Trophoblast cell (in vitro differentiated cells and primary cell): ENCODE measurements at regions not wholly inside any gene's neighbourhood (a gene's known extent, or its start where the extent isn't known, plus 50 kb on each side); places are given as distances from the start of the nearest gene placed in this dataset.

Experiments used
- DNase-seq, 2 donors: peaks; one replicate each; pipeline ENCODE4 v3.0.0-alpha.2; 2016
- H2AFZ ChIP-seq: 2 replicates; pipeline ENCODE4 v1.6.1; 2013; ENCODE audit warnings: low read length, moderate library complexity, mild to moderate bottlenecking; ENCODE audit not compliant: insufficient read depth, poor library complexity
- H2AK5ac ChIP-seq: 2 replicates; pipeline ENCODE4 v1.6.1; 2013; ENCODE audit warnings: mild to moderate bottlenecking, low read length
- H2BK120ac ChIP-seq: 2 replicates; pipeline ENCODE4 v1.6.1; 2013; ENCODE audit warnings: low read length, mild to moderate bottlenecking, moderate library complexity; ENCODE audit not compliant: insufficient read depth, poor library complexity
- H2BK12ac ChIP-seq: 2 replicates; pipeline ENCODE4 v1.6.1; 2013; ENCODE audit warnings: mild to moderate bottlenecking, low read length, moderate library complexity
- H2BK5ac ChIP-seq: 2 replicates; pipeline ENCODE4 v1.6.1; 2013; ENCODE audit warnings: low read length, low read depth, moderate library complexity, mild to moderate bottlenecking; ENCODE audit not compliant: poor library complexity
- H3K14ac ChIP-seq: 2 replicates; pipeline ENCODE4 v1.6.1; 2013; ENCODE audit warnings: mild to moderate bottlenecking, low read length
- H3K18ac ChIP-seq: 2 replicates; pipeline ENCODE4 v1.6.1; 2013; ENCODE audit warnings: mild to moderate bottlenecking, low read length
- H3K23ac ChIP-seq: 2 replicates; pipeline ENCODE4 v1.6.1; 2013; ENCODE audit warnings: low read length
- H3K27ac ChIP-seq: 2 replicates; pipeline ENCODE4 v1.5.1; 2013; ENCODE audit warnings: low read depth, mild to moderate bottlenecking, inconsistent platforms, low read length, moderate library complexity
- H3K27me3 ChIP-seq: 2 replicates; pipeline ENCODE4 v1.6.1; 2013; ENCODE audit warnings: inconsistent platforms, mild to moderate bottlenecking, low read length, moderate library complexity; ENCODE audit not compliant: insufficient read depth
- H3K36me3 ChIP-seq, 2 experiments: 1 replicate in 1 of 2; 2 replicates in 1 of 2; pipeline ENCODE4 v1.6.1; 2013; ENCODE audit warnings: low read length in 2 of 2, mild to moderate bottlenecking in 2 of 2, moderate library complexity in 1 of 2; ENCODE audit not compliant: insufficient read depth in 2 of 2, control insufficient read depth in 1 of 2
- H3K4ac ChIP-seq: 2 replicates; pipeline ENCODE4 v1.6.1; 2013; ENCODE audit warnings: low read depth, mild to moderate bottlenecking, low read length, moderate library complexity
- H3K4me1 ChIP-seq, 2 experiments: 1 replicate in 1 of 2; 2 replicates in 1 of 2; pipeline ENCODE4 v1.6.1; 2013; ENCODE audit warnings: low read length in 2 of 2, mild to moderate bottlenecking in 2 of 2, moderate library complexity in 1 of 2; ENCODE audit not compliant: insufficient read depth in 2 of 2, control insufficient read depth in 1 of 2
- H3K4me2 ChIP-seq: 2 replicates; pipeline ENCODE4 v1.6.1; 2013; ENCODE audit warnings: inconsistent platforms, mild to moderate bottlenecking, low read length, moderate library complexity
- H3K4me3 ChIP-seq: 2 replicates; pipeline ENCODE4 v1.5.1; 2013; ENCODE audit warnings: mild to moderate bottlenecking, low read depth, low read length, inconsistent platforms
- H3K79me1 ChIP-seq: one replicate; pipeline ENCODE4 v1.6.1; 2013; ENCODE audit warnings: low read length
- H3K79me2 ChIP-seq: 2 replicates; pipeline ENCODE4 v1.6.1; 2013; ENCODE audit warnings: low read length, mild to moderate bottlenecking; ENCODE audit not compliant: control insufficient read depth, insufficient read depth, poor library complexity
- H3K9ac ChIP-seq: 2 replicates; pipeline ENCODE4 v1.6.1; 2013; ENCODE audit warnings: mild to moderate bottlenecking, low read length
- H3K9me3 ChIP-seq: 2 replicates; pipeline ENCODE4 v1.6.1; 2013; ENCODE audit warnings: low read depth, mild to moderate bottlenecking, control low read depth, inconsistent platforms, low read length; ENCODE audit not compliant: insufficient read depth
- H4K12ac ChIP-seq: 2 replicates; pipeline ENCODE4 v1.6.1; 2013; ENCODE audit warnings: low read depth, mild to moderate bottlenecking, low read length, moderate library complexity
- H4K8ac ChIP-seq: 2 replicates; pipeline ENCODE4 v1.6.1; 2013; ENCODE audit warnings: low read depth, mild to moderate bottlenecking, low read length, moderate library complexity
- H4K91ac ChIP-seq: one replicate; pipeline ENCODE4 v1.6.1; 2013; ENCODE audit warnings: low read depth, mild to moderate bottlenecking, low read length, moderate library complexity
- WGBS: extraction: QIAGEN DNeasy Blood & Tissue Kit; methylation state at CpG from one replicate; pipeline ENCODE4 v1.1.7; 2013; ENCODE audit warnings: missing lambda C conversion rate; ENCODE audit not compliant: insufficient read length, insufficient coverage; ENCODE audit errors: extremely low coverage; 5-methylcytosine and 5-hydroxymethylcytosine counted together

GRCh38 chr5:107118184-107119019, 552.3 kb downstream of the EFNA5 start:
- H4K12ac ChIP-seq: no peak overlapping the region

GRCh38 chr5:107112216-107112615, 558.5 kb downstream of the EFNA5 start:
- no peak overlapping the region for H3K4me3 ChIP-seq
- H3K14ac ChIP-seq: no peak overlapping the region
- no peaks in the 10 kb centered on the region for H3K27me3 ChIP-seq
- H2BK120ac ChIP-seq: no peak overlapping the region
- no peak overlapping the region for H4K91ac ChIP-seq
- no peaks in the 10 kb centered on the region for H3K4me1 ChIP-seq
- no peak overlapping the region for H3K23ac ChIP-seq
- H3K4me2 ChIP-seq: no peak overlapping the region
- no peak overlapping the region for H4K8ac ChIP-seq
- H3K9me3 ChIP-seq: no peaks in the 10 kb centered on the region
- H3K9ac ChIP-seq: no peak overlapping the region
- no peak overlapping the region for H2AFZ ChIP-seq
- no peak overlapping the region for H3K27ac ChIP-seq
- H4K12ac ChIP-seq: no peak overlapping the region
- H2BK12ac ChIP-seq: no peak overlapping the region
- no peak for DNase-seq
- H2AK5ac ChIP-seq: no peak overlapping the region
- H3K18ac ChIP-seq: no peak overlapping the region
- H3K79me2 ChIP-seq: no peaks in the 10 kb centered on the region
- H3K36me3 ChIP-seq: no peaks in the 10 kb centered on the region
- no peak overlapping the region for H3K4ac ChIP-seq
- no peaks in the 10 kb centered on the region for H3K79me1 ChIP-seq
- H2BK5ac ChIP-seq: no peak overlapping the region
- no CpG with 5 or more reads among the region's 5 CpGs for WGBS

More at GRCh38 chr5:107118184-107119019, 552.3 kb downstream of the EFNA5 start:
- H3K23ac ChIP-seq: no peak overlapping the region
- H3K79me1 ChIP-seq: peaks cover 12% of the 10 kb centered on the region
- H2BK12ac ChIP-seq: peak overlapping the region; percentile 97
- H3K9ac ChIP-seq: no peak overlapping the region
- no peak overlapping the region for H3K4me3 ChIP-seq
- H3K79me2 ChIP-seq: peaks cover 2% of the 10 kb centered on the region
- DNase-seq: no peak
- H3K14ac ChIP-seq: peak overlapping the region; percentile 35
- H3K18ac ChIP-seq: no peak overlapping the region
- no peaks in the 10 kb centered on the region for H3K27me3 ChIP-seq
- H2AK5ac ChIP-seq: no peak overlapping the region
- H3K4me2 ChIP-seq: no peak overlapping the region
- no CpG with 5 or more reads among the region's 6 CpGs for WGBS
- H2BK120ac ChIP-seq: peak overlapping the region; percentile 68
- H3K9me3 ChIP-seq: no peaks in the 10 kb centered on the region
- H3K4ac ChIP-seq: no peak overlapping the region
- peak overlapping the region; percentile 69 for H4K91ac ChIP-seq
- peak overlapping the region; percentile 31 for H3K27ac ChIP-seq
- peak overlapping the region; percentile 57 for H2BK5ac ChIP-seq
- no peak overlapping the region for H4K8ac ChIP-seq
- peaks cover 0 to 6% of the 10 kb centered on the region in 2 experiments for H3K4me1 ChIP-seq
- no peak overlapping the region for H2AFZ ChIP-seq
- no peaks in the 10 kb centered on the region for H3K36me3 ChIP-seq

GRCh38 chr5:107104040-107104995, 566.4 kb downstream of the EFNA5 start:
- peak overlapping the region; percentile 30 for H4K91ac ChIP-seq
- H4K8ac ChIP-seq: no peak overlapping the region
- H2BK120ac ChIP-seq: no peak overlapping the region
- no peak overlapping the region for H3K4me2 ChIP-seq
- no peak overlapping the region for H3K9ac ChIP-seq
- no peak overlapping the region for H4K12ac ChIP-seq
- no peak overlapping the region for H3K14ac ChIP-seq
- H2BK5ac ChIP-seq: peak overlapping the region; percentile 21
- no peak overlapping the region for H3K27ac ChIP-seq
- H3K4me3 ChIP-seq: no peak overlapping the region
- no CpG with 5 or more reads among the region's 8 CpGs for WGBS
- no peak overlapping the region for H3K18ac ChIP-seq
- no peaks in the 10 kb centered on the region for H3K36me3 ChIP-seq
- H3K23ac ChIP-seq: no peak overlapping the region
- DNase-seq: peak in 1 of 2 donors; percentile 43
- no peaks in the 10 kb centered on the region for H3K4me1 ChIP-seq
- no peaks in the 10 kb centered on the region for H3K79me1 ChIP-seq
- no peaks in the 10 kb centered on the region for H3K79me2 ChIP-seq
- H2AK5ac ChIP-seq: no peak overlapping the region
- H3K9me3 ChIP-seq: peaks cover 3% of the 10 kb centered on the region
- H3K27me3 ChIP-seq: no peaks in the 10 kb centered on the region
- H2AFZ ChIP-seq: peak overlapping the region; percentile 1
- peak overlapping the region; percentile 15 for H2BK12ac ChIP-seq
- no peak overlapping the region for H3K4ac ChIP-seq

GRCh38 chr5:107103522-107103921, 567.2 kb downstream of the EFNA5 start:
- peaks cover 3% of the 10 kb centered on the region for H3K9me3 ChIP-seq
- H3K36me3 ChIP-seq: no peaks in the 10 kb centered on the region
- H3K18ac ChIP-seq: no peak overlapping the region
- no peaks in the 10 kb centered on the region for H3K4me1 ChIP-seq
- no peak overlapping the region for H4K8ac ChIP-seq
- no peak overlapping the region for H3K4ac ChIP-seq
- H2BK5ac ChIP-seq: no peak overlapping the region
- no peak overlapping the region for H3K14ac ChIP-seq
- no peak for DNase-seq
- H2BK120ac ChIP-seq: no peak overlapping the region
- H3K79me1 ChIP-seq: no peaks in the 10 kb centered on the region
- H4K91ac ChIP-seq: no peak overlapping the region
- H3K23ac ChIP-seq: no peak overlapping the region
- no peak overlapping the region for H4K12ac ChIP-seq
- no peak overlapping the region for H3K27ac ChIP-seq
- H3K9ac ChIP-seq: no peak overlapping the region
- no peak overlapping the region for H2BK12ac ChIP-seq
- WGBS: no CpG with 5 or more reads among the region's 3 CpGs
- H3K4me3 ChIP-seq: no peak overlapping the region
- H2AK5ac ChIP-seq: no peak overlapping the region
- H3K27me3 ChIP-seq: no peaks in the 10 kb centered on the region
- H3K4me2 ChIP-seq: no peak overlapping the region
- H3K79me2 ChIP-seq: no peaks in the 10 kb centered on the region
- no peak overlapping the region for H2AFZ ChIP-seq
